Amniotic epithelial cell (primary cell): ENCODE measurements at regions not wholly inside any gene's neighbourhood (a gene's known extent, or its start where the extent isn't known, plus 50 kb on each side); places are given as distances from the start of the nearest gene placed in this dataset.

ENCODE experiments used
- DNase-seq: peaks from one replicate; pipeline ENCODE4 v3.0.0-alpha.2; 2010; ENCODE audit warnings: low read depth

- DNase-seq, result no peak
Measured at GRCh38 chr6:148155293-148155692, 187.3 kb upstream of the SASH1 start.

GRCh38 chr6:148157841-148158240, 184.8 kb upstream of the SASH1 start:
- DNase-seq, result no peak

GRCh38 chr6:148164645-148165044, 178.0 kb upstream of the SASH1 start:
- DNase-seq, result no peak

- DNase-seq, result peak; percentile 62
Measured at GRCh38 chr6:148166339-148166968, 176.2 kb upstream of the SASH1 start.

- no peak for DNase-seq
Measured at GRCh38 chr6:148169706-148170105, 172.9 kb upstream of the SASH1 start.

- no peak for DNase-seq
Measured at GRCh38 chr6:148170286-148170685, 172.4 kb upstream of the SASH1 start.

- DNase-seq, result no peak
Measured at GRCh38 chr6:148173548-148173947, 169.1 kb upstream of the SASH1 start.

- peak; percentile 65 for DNase-seq
Measured at GRCh38 chr6:148175550-148176188, 167.0 kb upstream of the SASH1 start.

- DNase-seq, result peak; percentile 49
Measured at GRCh38 chr6:148177589-148178233, 164.9 kb upstream of the SASH1 start.

GRCh38 chr6:148179786-148180185, 162.9 kb upstream of the SASH1 start:
- DNase-seq, result no peak

- no peak for DNase-seq
Measured at GRCh38 chr6:148182378-148182777, 160.3 kb upstream of the SASH1 start.

GRCh38 chr6:148183776-148184175, 158.9 kb upstream of the SASH1 start:
- no peak for DNase-seq

GRCh38 chr6:148186916-148187315, 155.7 kb upstream of the SASH1 start:
- no peak for DNase-seq

GRCh38 chr6:148192310-148192709, 150.3 kb upstream of the SASH1 start:
- peak; percentile 96 for DNase-seq

GRCh38 chr6:148193063-148193680, 149.5 kb upstream of the SASH1 start:
- no peak for DNase-seq

- no peak for DNase-seq
Measured at GRCh38 chr6:148195511-148195910, 147.1 kb upstream of the SASH1 start.

- no peak for DNase-seq
Measured at GRCh38 chr6:148199584-148199983, 143.1 kb upstream of the SASH1 start.

GRCh38 chr6:148200293-148200692, 142.3 kb upstream of the SASH1 start:
- DNase-seq, result no peak

GRCh38 chr6:148200781-148201180, 141.9 kb upstream of the SASH1 start:
- DNase-seq, result no peak

GRCh38 chr6:148203281-148203925, 139.2 kb upstream of the SASH1 start:
- no peak for DNase-seq

GRCh38 chr6:148203970-148204369, 138.7 kb upstream of the SASH1 start:
- peak; percentile 31 for DNase-seq

GRCh38 chr6:148208298-148208697, 134.3 kb upstream of the SASH1 start:
- DNase-seq, result no peak
